Brain microvascular endothelial cell (primary cell): ENCODE measurements at regions not wholly inside any gene's neighbourhood (a gene's known extent, or its start where the extent isn't known, plus 50 kb on each side); places are given as distances from the start of the nearest gene placed in this dataset.

Experiments
- DNase-seq: peaks from one replicate; pipeline ENCODE4 v3.0.0-alpha.2; 2020
- H3K27ac ChIP-seq: fragments of 250-450 bp; sonication (Bioruptor Pico); 2 replicates; pipeline ENCODE4 v1.5.1; 2020; ENCODE audit warnings: mild to moderate bottlenecking, moderate library complexity
- H3K27me3 ChIP-seq: fragments of 250-450 bp; sonication (Bioruptor Pico); replicated peaks from 2 replicates; pipeline ENCODE4 v1.5.1; 2020; ENCODE audit warnings: mild to moderate bottlenecking
- H3K36me3 ChIP-seq: fragments of 250-450 bp; sonication (Bioruptor Pico); replicated peaks from 2 replicates; pipeline ENCODE4 v1.5.1; 2020; ENCODE audit warnings: mild to moderate bottlenecking
- H3K4me3 ChIP-seq: 2 replicates; pipeline ENCODE4 v1.5.1; 2011; ENCODE audit warnings: low read depth, mild to moderate bottlenecking, control low read depth, low read length, moderate library complexity
- CTCF ChIP-seq: IDR thresholded peaks from 2 replicates; pipeline ENCODE4 v1.5.1; 2011; ENCODE audit warnings: low read depth, mild to moderate bottlenecking, moderate library complexity, low read length, control low read depth, inconsistent platforms; ENCODE audit errors: missing control alignments
- in situ Hi-C: cut with HindIII; loops from 2 replicates; pipeline ENCODE4 v1.10.0; 2017; ENCODE audit warnings: low sequenced_read_pairs, low pct_ligation_motif_present

- no peak for TF ChIP-seq CTCF
- in situ Hi-C loops = no loop called here
- no peak for DNase-seq
- Histone ChIP-seq H3K27me3 (no peaks in the 10 kb centered on the region), H3K27ac (no peak overlapping the region), H3K4me3 (no peak overlapping the region), H3K36me3 (no peaks in the 10 kb centered on the region)
These were observed 344.6 kb upstream of the NECTIN3 start for GRCh38 chr3:110727056-110727455.

GRCh38 chr3:110731148-110731547 lies 340.5 kb upstream of the NECTIN3 start:
- TF ChIP-seq CTCF = no peak
- Histone ChIP-seq H3K36me3 (no peaks in the 10 kb centered on the region), H3K27me3 (no peaks in the 10 kb centered on the region), H3K4me3 (no peak overlapping the region), H3K27ac (no peak overlapping the region)
- no peak for DNase-seq
- in situ Hi-C loops = no loop called here

GRCh38 chr3:110732420-110732819 lies 339.2 kb upstream of the NECTIN3 start:
- in situ Hi-C loops = no loop called here
- Histone ChIP-seq H3K27ac (no peak overlapping the region), H3K27me3 (no peaks in the 10 kb centered on the region), H3K4me3 (no peak overlapping the region), H3K36me3 (no peaks in the 10 kb centered on the region)
- no peak for DNase-seq
- TF ChIP-seq CTCF = no peak

- no peak for DNase-seq
- no peak overlapping the region for H3K27ac ChIP-seq
- H3K4me3 ChIP-seq = no peak overlapping the region
- H3K27me3 ChIP-seq = no peaks in the 10 kb centered on the region
- H3K36me3 ChIP-seq = no peaks in the 10 kb centered on the region
- no peak for TF ChIP-seq CTCF
- in situ Hi-C loops = no loop called here
These were observed 338.6 kb upstream of the NECTIN3 start for GRCh38 chr3:110733045-110733444.

GRCh38 chr3:110734524-110734923 lies 337.1 kb upstream of the NECTIN3 start:
- Histone ChIP-seq H3K4me3 (no peak overlapping the region), H3K27ac (no peak overlapping the region), H3K27me3 (no peaks in the 10 kb centered on the region), H3K36me3 (no peaks in the 10 kb centered on the region)
- TF ChIP-seq CTCF = no peak
- no peak for DNase-seq
- in situ Hi-C loops = no loop called here

GRCh38 chr3:110736332-110736731 lies 335.3 kb upstream of the NECTIN3 start:
- no peak overlapping the region for H3K27ac ChIP-seq
- TF ChIP-seq CTCF = no peak
- no peaks in the 10 kb centered on the region for H3K27me3 ChIP-seq
- in situ Hi-C loops = no loop called here
- no peak for DNase-seq
- no peak overlapping the region for H3K4me3 ChIP-seq
- H3K36me3 ChIP-seq = no peaks in the 10 kb centered on the region
